ENCODE measurements at regions not wholly inside any gene's neighbourhood (a gene's known extent, or its start where the extent isn't known, plus 50 kb on each side); places are given as distances from the start of the nearest gene placed in this dataset.
"Not testable (repeated sequence)": the region's sequence is repeated elsewhere in the genome, so short reads cannot be mapped to it uniquely, and the experiment has no call there.

- Histone ChIP-seq H3K4me1 (ENCODE audit: low read depth) (no peaks in the 10 kb centered on the region), H3K9me3 (ENCODE audit: low read depth) (peaks cover 2% of the 10 kb centered on the region), H3K4me3 (no peak overlapping the region), H3K36me3 (no peaks in the 10 kb centered on the region), H3K27me3 (no peaks in the 10 kb centered on the region), H3K27ac (no peak overlapping the region)
- no peak for DNase-seq (ENCODE audit: low read depth in 1 of 2, low spot score in 1 of 2)
- TF ChIP-seq CTCF (IDR thresholded peaks at IDR 0.05; ENCODE audit: low read depth, low read length): no peak
Measured at GRCh38 chr10:109732254-109732965, 190.9 kb downstream of the XPNPEP1 start.

- not testable (repeated sequence) for H3K27ac ChIP-seq; H3K9me3 ChIP-seq (ENCODE audit: low read depth); H3K27me3 ChIP-seq; DNase-seq (ENCODE audit: low read depth in 1 of 2, low spot score in 1 of 2); H3K4me3 ChIP-seq; H3K36me3 ChIP-seq; H3K4me1 ChIP-seq (ENCODE audit: low read depth)
Measured at GRCh38 chr10:109729895-109730294, 193.4 kb downstream of the XPNPEP1 start.

- Histone ChIP-seq H3K36me3 (no peaks in the 10 kb centered on the region), H3K4me1 (ENCODE audit: low read depth) (no peaks in the 10 kb centered on the region), H3K27me3 (no peaks in the 10 kb centered on the region), H3K9me3 (ENCODE audit: low read depth) (peaks cover 2% of the 10 kb centered on the region), H3K4me3 (no peak overlapping the region), H3K27ac (no peak overlapping the region)
- TF ChIP-seq CTCF (IDR thresholded peaks at IDR 0.05; ENCODE audit: low read depth, low read length): no peak
- no peak for DNase-seq (ENCODE audit: low read depth in 1 of 2, low spot score in 1 of 2)
Measured at GRCh38 chr10:109727436-109727835, 195.9 kb downstream of the XPNPEP1 start.

- Histone ChIP-seq H3K4me1 (ENCODE audit: low read depth) (no peaks in the 10 kb centered on the region), H3K27ac (no peak overlapping the region), H3K27me3 (no peaks in the 10 kb centered on the region), H3K36me3 (no peaks in the 10 kb centered on the region), H3K9me3 (ENCODE audit: low read depth) (peaks cover 2% of the 10 kb centered on the region), H3K4me3 (no peak overlapping the region)
- no peak for TF ChIP-seq CTCF (IDR thresholded peaks at IDR 0.05; ENCODE audit: low read depth, low read length)
- DNase-seq (ENCODE audit: low read depth in 1 of 2, low spot score in 1 of 2): no peak
Measured at GRCh38 chr10:109726473-109726872, 196.8 kb downstream of the XPNPEP1 start.

GRCh38 chr10:109723305-109723704 is 200.0 kb downstream of the XPNPEP1 start:
- TF ChIP-seq CTCF (IDR thresholded peaks at IDR 0.05; ENCODE audit: low read depth, low read length): no peak
- DNase-seq (ENCODE audit: low read depth in 1 of 2, low spot score in 1 of 2): no peak
- Histone ChIP-seq H3K4me3 (no peak overlapping the region), H3K9me3 (ENCODE audit: low read depth) (no peaks in the 10 kb centered on the region), H3K27ac (no peak overlapping the region), H3K36me3 (no peaks in the 10 kb centered on the region), H3K27me3 (no peaks in the 10 kb centered on the region), H3K4me1 (ENCODE audit: low read depth) (no peaks in the 10 kb centered on the region)

GRCh38 chr10:109721453-109722064 is 201.8 kb downstream of the XPNPEP1 start:
- H3K4me1 ChIP-seq (ENCODE audit: low read depth): no peaks in the 10 kb centered on the region
- H3K36me3 ChIP-seq: no peaks in the 10 kb centered on the region
- no peak for DNase-seq (ENCODE audit: low read depth in 1 of 2, low spot score in 1 of 2)
- H3K4me3 ChIP-seq: no peak overlapping the region
- H3K27me3 ChIP-seq: no peaks in the 10 kb centered on the region
- no peaks in the 10 kb centered on the region for H3K9me3 ChIP-seq (ENCODE audit: low read depth)
- no peak overlapping the region for H3K27ac ChIP-seq
- no peak for TF ChIP-seq CTCF (IDR thresholded peaks at IDR 0.05; ENCODE audit: low read depth, low read length)
